GM18909 (cell line): ENCODE measurements at regions not wholly inside any gene's neighbourhood (a gene's known extent, or its start where the extent isn't known, plus 50 kb on each side); places are given as distances from the start of the nearest gene placed in this dataset.
"Not testable (repeated sequence)": the region's sequence is repeated elsewhere in the genome, so short reads cannot be mapped to it uniquely, and the experiment has no call there.

Experiments used
- ATAC-seq: cut with Tn5 transposase; IDR thresholded peaks from one replicate; pipeline ENCODE4 v1.9.1; 2021; ENCODE audit warnings: mild to moderate bottlenecking; ENCODE audit not compliant: unreplicated experiment, poor library complexity

GRCh38 chrX:40530509-40530908 is 50.3 kb upstream of the ATP6AP2 start:
- no peak for ATAC-seq

DNA sequence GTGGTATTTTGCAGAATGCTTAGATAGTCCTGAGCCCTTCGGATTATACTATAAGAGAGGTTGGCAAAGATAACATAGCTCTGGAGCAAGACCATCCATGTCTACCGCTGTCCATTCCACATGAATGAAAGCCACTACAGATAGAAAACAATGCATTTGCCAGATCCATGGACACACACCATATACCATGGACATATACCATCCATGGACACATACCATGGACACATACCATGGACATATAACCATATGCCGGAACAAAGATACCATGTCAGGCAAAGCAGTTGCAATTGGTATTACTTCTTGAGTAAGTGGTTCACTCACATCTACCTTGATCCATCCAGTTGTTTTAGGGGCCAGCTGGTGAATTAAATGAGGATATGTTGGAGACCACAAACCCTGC is 53.2 kb upstream of the ATP6AP2 start:
- no peak for ATAC-seq

DNA sequence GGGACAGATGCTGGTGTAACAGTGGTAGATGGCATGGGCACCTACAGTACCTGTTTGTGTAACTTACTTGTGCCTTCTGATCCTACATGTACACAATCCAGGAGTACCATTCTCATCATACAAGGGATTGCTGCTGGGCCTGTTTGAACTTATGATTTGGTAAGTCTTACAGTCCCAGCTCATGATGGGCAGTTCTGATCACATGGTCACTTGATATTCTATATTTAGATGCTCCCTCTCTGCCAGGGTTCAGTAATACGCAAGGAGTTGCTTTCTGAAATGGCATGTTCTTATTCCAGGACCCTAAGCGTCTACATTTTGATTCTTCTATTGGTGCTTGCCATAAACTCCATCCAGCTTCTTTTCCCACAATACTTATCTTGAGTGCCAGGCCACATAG is 54.4 kb upstream of the ATP6AP2 start:
- no peak for ATAC-seq

DNA sequence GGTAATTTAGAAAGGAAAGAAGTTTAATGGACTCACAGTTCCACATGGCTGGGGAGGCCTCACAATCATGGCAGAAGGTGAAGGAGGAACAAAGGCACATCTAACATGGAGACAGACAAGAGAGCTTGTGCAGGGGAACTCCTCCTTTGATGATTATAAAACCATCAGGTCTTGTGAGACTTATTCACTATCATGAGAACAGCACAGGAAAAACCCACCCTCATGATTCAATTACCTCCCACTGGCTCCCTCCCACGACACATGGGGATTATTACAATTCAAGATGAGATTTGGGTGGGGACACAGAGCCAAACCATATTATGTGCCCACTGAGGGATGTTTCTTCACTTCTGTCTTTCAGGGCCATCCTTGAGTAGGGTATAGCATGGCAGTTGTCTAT is 54.9 kb upstream of the ATP6AP2 start:
- ATAC-seq: not testable (repeated sequence)

DNA sequence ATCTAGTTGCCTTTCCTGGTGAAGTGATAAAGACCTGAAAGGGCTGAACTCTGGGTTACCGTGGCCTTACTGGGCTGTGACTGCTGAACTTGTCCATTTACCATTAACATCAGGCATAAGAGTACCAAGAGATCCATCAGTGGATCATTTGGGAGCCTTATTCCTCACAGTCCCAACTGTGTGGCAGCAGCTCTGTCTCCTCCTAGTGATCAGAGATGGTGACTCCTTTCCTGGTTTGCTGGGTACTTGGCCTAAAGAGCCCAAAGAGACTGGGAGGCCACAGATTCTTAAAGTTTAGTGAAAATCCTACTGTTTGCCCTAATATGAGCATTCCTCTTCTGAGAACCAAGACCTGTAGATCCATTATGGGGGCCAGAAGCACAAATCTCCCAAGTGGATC is 56.3 kb upstream of the ATP6AP2 start:
- ATAC-seq: no peak

DNA sequence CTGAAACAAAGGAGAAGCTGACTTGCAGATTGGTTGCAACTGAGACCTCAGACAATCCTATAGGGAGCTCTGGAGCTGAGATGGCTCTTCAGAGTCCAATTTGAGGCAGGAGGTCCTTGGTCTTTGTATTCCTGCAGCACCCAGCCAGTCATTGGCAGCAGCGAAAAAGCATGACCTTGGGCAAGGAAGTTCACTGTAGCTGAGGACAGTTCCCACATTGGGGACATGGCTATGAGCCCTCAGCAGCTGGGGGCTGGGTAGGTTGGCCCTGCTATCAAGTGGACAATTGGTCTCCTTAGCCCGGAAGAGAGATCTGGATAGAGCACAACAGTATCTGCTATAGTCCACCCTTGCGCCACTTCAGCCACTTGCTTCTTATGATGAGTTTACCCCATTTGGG is 56.9 kb upstream of the ATP6AP2 start:
- no peak for ATAC-seq

DNA sequence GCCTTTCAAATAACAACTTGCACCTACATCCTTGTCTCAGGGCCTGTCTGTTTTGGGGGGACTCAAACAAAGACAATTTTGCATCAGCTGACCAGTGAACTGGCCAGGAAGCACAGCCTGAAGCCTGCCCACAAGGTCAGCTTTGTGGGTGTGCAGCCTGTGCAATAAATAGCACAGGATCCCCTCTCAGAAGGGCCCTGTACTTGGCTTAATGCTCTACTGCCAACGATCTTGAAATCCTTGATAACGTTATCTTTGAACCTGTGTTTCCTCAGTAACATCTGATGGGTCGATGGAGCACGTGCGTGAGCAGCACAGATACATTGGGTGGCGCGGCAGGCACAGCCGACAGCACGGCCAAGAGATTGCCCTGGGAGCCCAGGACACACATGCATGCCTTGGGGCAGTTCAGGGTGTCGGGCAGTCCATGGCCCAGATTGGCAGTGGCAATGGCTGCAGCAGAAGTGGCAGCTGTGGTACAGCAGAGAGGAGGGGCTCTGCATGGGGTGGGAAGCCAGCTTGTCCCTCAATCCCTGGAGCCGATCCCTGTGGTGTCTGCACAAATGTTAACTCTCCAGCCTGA is 58.8 kb upstream of the ATP6AP2 start:
- no peak for ATAC-seq

GRCh38 chrX:40514376-40514775 is 66.4 kb upstream of the ATP6AP2 start:
- no peak for ATAC-seq

GRCh38 chrX:40513835-40514234 is 66.9 kb upstream of the ATP6AP2 start:
- ATAC-seq: no peak

- ATAC-seq: no peak
Measured at GRCh38 chrX:40513012-40513411, 67.8 kb upstream of the ATP6AP2 start.

- ATAC-seq: no peak
Measured at GRCh38 chrX:40511258-40511657, 69.5 kb upstream of the ATP6AP2 start.

DNA sequence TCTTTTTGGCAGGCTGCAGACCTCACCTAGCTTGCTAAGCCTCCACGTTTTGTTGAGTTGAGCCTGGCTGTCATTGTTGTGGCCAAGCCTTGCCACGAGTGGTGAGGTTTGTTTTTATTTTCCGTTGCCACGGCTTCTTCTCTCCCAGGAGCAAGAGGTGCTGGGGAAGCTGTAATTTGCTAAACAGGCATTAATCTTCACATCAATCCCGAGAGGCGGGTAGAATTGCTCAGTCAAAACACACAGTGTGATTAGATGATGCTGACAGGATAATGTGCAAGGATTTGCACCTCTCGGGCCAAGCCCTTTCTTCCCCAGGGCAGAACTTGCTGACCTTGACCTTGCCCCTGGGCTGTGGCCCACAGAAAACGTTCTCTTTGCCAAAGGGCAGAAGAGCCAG is 72.2 kb upstream of the ATP6AP2 start:
- ATAC-seq: no peak

DNA sequence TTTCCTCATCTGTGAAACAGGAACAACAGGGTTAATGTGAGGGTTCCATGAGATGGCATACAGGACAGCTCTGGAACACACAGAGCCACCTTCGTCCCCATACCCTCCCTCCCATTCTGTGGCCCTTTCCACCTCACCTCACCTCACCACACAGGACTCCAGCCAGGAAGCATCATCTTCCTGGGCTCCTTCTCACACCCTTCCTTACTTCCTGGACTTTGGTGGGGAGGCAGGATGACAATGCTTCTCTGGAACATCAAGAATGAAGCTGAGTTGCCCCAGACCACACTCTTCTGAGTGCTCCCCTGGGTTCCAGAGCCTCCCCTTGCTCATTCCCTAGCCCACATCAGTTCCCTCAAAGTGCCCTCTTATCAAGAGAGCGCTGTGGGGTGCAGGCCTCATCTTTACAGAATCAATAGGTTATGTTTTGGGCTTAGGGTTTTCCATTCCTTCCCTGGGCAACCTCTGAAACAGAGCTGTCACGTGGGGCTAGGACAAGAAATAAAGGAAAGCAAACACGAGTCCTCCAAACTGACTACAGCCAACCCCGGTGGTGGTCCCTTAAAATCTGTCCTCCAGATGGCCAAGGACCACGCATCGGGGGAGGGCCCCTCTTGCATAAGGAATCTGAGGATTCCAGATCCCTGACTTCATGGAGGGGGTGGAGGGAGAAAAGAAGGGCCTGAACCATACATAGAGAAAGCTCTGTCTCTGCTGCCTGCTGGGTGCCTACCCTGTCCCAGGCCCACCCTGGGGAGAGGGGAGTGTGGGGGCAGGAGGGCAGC is 74.4 kb upstream of the ATP6AP2 start:
- ATAC-seq: no peak

DNA sequence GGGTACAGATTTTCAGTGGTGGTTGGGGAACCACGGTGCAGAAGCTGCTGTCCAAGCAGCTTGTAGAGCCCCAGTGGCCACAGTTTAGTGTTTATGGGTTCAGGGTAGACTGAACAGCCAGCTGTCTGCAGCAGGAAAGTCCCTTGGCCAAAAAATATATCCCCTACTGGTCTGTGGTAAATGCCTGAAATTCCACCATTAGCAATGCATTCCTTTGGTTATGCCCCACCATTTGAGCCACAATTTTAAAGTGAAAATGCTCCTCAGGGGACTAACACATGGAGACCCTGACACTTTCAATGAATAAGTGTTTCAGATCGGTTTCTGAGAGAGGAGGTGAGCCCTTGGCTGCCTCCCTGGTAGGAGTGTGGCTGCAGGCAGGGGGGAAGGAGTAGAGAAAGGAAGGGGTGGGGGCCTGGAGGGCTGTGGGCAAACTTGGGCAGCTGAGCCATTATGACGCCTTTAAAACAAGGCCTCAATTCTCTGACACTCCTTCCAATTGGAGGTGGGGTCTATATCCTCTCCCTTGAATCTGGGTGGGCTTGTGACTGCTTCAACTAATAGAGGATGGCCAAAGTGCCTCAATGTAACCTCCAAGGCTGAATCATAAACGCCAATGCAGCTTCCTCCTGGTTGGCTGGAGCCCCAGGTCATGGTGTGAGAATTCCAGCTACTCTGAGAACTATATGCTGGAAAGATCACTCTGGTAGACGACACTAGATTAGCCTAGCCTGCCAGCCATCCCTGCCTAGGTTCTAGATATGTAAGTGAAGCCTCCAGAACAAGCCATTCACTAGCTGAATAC is 75.8 kb upstream of the ATP6AP2 start:
- no peak for ATAC-seq

DNA sequence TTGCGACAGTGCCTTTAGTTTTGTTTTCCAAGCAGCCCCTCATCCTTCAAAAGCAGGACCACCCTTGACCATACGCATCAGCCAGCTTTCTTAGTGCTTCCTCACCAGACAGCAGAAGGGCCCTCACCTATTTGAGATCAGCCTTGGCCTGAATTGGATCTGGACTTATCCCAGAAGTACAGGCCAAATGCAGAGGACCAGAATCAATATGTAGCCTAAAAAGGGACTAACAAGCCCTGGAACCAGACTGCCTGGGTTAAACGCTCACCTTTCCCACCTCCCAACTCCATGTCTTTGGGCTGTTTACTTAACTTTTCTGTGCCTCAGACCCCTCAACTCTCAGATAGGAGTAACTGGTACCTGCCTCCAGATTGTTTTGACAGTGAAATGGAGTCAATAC is 77.7 kb upstream of the ATP6AP2 start:
- ATAC-seq: no peak

DNA sequence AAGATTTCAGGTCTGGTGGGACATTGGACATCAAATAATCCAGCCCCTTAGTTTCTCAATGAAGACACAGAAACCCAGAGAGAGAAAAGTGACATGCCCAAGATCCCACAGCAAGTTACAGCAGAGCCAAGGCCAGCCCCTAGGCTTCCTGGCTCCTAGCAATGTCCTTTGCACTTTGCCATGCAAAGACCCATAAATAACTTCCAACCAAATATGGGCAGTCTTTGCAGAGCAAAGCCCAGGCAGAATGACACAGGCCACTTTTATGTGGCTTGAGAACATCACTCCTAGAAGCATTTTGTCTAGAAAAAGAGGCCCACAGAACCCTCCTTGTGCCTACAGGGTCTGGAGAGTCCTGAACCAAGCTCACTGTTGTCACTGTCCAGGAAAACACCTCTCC is 78.1 kb upstream of the ATP6AP2 start:
- no peak for ATAC-seq

- ATAC-seq: no peak
Measured at GRCh38 chrX:40501164-40501855, 79.5 kb upstream of the ATP6AP2 start.

- ATAC-seq: no peak
Measured at GRCh38 chrX:40496728-40497127, 84.0 kb upstream of the ATP6AP2 start.

- ATAC-seq: no peak
Measured at GRCh38 chrX:40495659-40496058, 85.1 kb upstream of the ATP6AP2 start.

GRCh38 chrX:40494005-40494404 is 86.8 kb upstream of the ATP6AP2 start:
- no peak for ATAC-seq

- ATAC-seq: no peak
Measured at GRCh38 chrX:40488296-40488695, 92.5 kb upstream of the ATP6AP2 start.
